ENCODE measurements at regions not wholly inside any gene's neighbourhood (a gene's known extent, or its start where the extent isn't known, plus 50 kb on each side); places are given as distances from the start of the nearest gene placed in this dataset.
"Not testable (repeated sequence)": the region's sequence is repeated elsewhere in the genome, so short reads cannot be mapped to it uniquely, and the experiment has no call there.

DNA sequence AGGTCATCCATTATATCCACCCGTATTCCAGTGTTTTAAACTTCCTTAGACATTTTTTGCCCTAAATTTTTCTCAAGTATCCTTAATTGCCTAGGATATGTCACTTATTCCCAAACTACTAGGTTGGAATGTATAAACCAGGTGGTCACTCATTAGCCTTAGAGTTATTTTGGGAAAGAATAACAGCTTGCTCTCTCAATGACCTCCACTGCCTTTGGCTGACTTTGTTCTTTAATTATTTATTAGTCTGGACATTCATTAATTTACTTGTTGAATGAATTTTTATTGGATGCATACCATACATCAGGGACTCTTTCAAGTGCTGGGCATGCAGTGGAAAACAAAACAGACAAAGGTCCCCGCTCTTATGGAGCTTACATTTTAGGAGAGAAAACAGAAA is 609.3 kb upstream of the IGFBP7 start:
- H3K4me3 ChIP-seq (replicated peaks in 1 of 3; ENCODE audit: insufficient read depth in 1 of 3, low read depth in 1 of 3, low read length in 3 of 3): no peak overlapping the region
- POLR2A ChIA-PET: no interaction called here
- FAIRE-seq: no peak

DNA sequence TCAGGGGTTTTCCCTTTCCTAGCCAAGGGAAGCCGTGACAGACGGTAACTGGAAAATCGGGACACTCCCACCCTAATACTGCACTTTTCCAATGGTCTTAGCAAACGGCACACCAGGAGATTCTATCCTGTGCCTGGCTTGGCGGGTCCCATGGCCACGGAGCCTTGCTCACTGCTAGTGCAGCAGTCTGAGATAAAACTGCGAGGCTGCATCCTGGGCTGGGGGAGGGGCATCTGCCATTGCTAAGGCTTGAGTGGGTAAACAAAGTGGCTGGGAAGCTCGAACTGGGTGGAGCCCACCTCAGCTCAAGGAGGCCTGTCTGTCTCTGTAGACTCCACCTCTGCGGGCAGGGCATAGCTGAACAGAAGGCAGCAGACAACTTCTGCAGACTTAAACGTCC is 604.1 kb upstream of the IGFBP7 start:
- H3K27ac ChIP-seq (ENCODE audit: insufficient read depth, low read depth, low read length); H3K79me2 ChIP-seq (ENCODE audit: control insufficient read depth, insufficient read depth, low read length); H3K27me3 ChIP-seq (ENCODE audit: control insufficient read depth in 2 of 2, insufficient read depth in 2 of 2, low read length in 2 of 2); intact Hi-C loops (cut with micrococcal nuclease); DNase-seq (ENCODE audit: low read depth, low spot score); dilution Hi-C loops (cut with MboI; ENCODE audit: extremely low pct_ligation_motif_present, low sequenced_read_pairs); H3K9me1 ChIP-seq (replicated peaks; ENCODE audit: control insufficient read depth, extremely low read depth, insufficient read depth, low read length); FAIRE-seq; H3K4me2 ChIP-seq (ENCODE audit: insufficient read depth, low read length); H3K4me3 ChIP-seq (replicated peaks in 1 of 3; ENCODE audit: insufficient read depth in 1 of 3, low read depth in 1 of 3, low read length in 3 of 3); POLR2A ChIA-PET; H4K20me1 ChIP-seq (replicated peaks; ENCODE audit: control insufficient read depth, extremely low read depth, insufficient read depth, low read length); H3K36me3 ChIP-seq (ENCODE audit: control insufficient read depth in 2 of 2, extremely low read depth in 1 of 2, insufficient read depth in 2 of 2, low read length in 2 of 2); H2AFZ ChIP-seq (ENCODE audit: low read depth, low read length); H3K9ac ChIP-seq (replicated peaks; ENCODE audit: extremely low read depth, insufficient read depth, low read length); H3K9me3 ChIP-seq (replicated peaks; ENCODE audit: control insufficient read depth, insufficient read depth, low read length); BruUV-seq (replicated peaks); H3K4me1 ChIP-seq (ENCODE audit: control insufficient read depth, extremely low read depth, insufficient read depth, low read length); CTCF ChIA-PET: not testable (repeated sequence)

More for the DNA sequence above, 609.3 kb upstream of the IGFBP7 start:
- Histone ChIP-seq H4K20me1 (replicated peaks; ENCODE audit: control insufficient read depth, extremely low read depth, insufficient read depth, low read length) (no peaks in the 10 kb centered on the region), H3K27me3 (ENCODE audit: control insufficient read depth in 2 of 2, insufficient read depth in 2 of 2, low read length in 2 of 2) (no peaks in the 10 kb centered on the region), H3K4me1 (ENCODE audit: control insufficient read depth, extremely low read depth, insufficient read depth, low read length) (no peaks in the 10 kb centered on the region), H2AFZ (ENCODE audit: low read depth, low read length) (no peak overlapping the region), H3K9me3 (replicated peaks; ENCODE audit: control insufficient read depth, insufficient read depth, low read length) (no peaks in the 10 kb centered on the region), H3K27ac (ENCODE audit: insufficient read depth, low read depth, low read length) (no peak overlapping the region), H3K4me2 (ENCODE audit: insufficient read depth, low read length) (no peak overlapping the region), H3K79me2 (ENCODE audit: control insufficient read depth, insufficient read depth, low read length) (no peaks in the 10 kb centered on the region), H3K36me3 (ENCODE audit: control insufficient read depth in 2 of 2, extremely low read depth in 1 of 2, insufficient read depth in 2 of 2, low read length in 2 of 2) (no peaks in the 10 kb centered on the region), H3K9me1 (replicated peaks; ENCODE audit: control insufficient read depth, extremely low read depth, insufficient read depth, low read length) (no peaks in the 10 kb centered on the region), H3K9ac (replicated peaks; ENCODE audit: extremely low read depth, insufficient read depth, low read length) (no peak overlapping the region)
- intact Hi-C loops (cut with micrococcal nuclease) (no loop called here), dilution Hi-C loops (cut with MboI; ENCODE audit: extremely low pct_ligation_motif_present, low sequenced_read_pairs) (no loop called here)
- CTCF ChIA-PET: no interaction called here
- TF ChIP-seq JUN (IDR thresholded peaks at IDR 0.05; ENCODE audit: borderline replicate concordance, insufficient read depth, insufficient read length, low read depth): no peak
- TF ChIP-seq, protein P1, sequence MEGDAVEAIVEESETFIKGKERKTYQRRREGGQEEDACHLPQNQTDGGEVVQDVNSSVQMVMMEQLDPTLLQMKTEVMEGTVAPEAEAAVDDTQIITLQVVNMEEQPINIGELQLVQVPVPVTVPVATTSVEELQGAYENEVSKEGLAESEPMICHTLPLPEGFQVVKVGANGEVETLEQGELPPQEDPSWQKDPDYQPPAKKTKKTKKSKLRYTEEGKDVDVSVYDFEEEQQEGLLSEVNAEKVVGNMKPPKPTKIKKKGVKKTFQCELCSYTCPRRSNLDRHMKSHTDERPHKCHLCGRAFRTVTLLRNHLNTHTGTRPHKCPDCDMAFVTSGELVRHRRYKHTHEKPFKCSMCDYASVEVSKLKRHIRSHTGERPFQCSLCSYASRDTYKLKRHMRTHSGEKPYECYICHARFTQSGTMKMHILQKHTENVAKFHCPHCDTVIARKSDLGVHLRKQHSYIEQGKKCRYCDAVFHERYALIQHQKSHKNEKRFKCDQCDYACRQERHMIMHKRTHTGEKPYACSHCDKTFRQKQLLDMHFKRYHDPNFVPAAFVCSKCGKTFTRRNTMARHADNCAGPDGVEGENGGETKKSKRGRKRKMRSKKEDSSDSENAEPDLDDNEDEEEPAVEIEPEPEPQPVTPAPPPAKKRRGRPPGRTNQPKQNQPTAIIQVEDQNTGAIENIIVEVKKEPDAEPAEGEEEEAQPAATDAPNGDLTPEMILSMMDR (IDR thresholded peaks at IDR 0.05; ENCODE audit: extremely low read depth in 1 of 2, insufficient read depth in 1 of 2, low read depth in 1 of 2, low read length in 2 of 2): no peak
- TF ChIP-seq, protein P2, sequence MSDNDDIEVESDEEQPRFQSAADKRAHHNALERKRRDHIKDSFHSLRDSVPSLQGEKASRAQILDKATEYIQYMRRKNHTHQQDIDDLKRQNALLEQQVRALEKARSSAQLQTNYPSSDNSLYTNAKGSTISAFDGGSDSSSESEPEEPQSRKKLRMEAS (IDR thresholded peaks at IDR 0.05; ENCODE audit: insufficient read depth, insufficient read length): no peak
- DNase-seq (ENCODE audit: low read depth, low spot score): no peak
- no TSS peak for BruUV-seq (replicated peaks)

All from endothelial cell of umbilical vein (primary cell).